ENCODE measurements at regions not wholly inside any gene's neighbourhood (a gene's known extent, or its start where the extent isn't known, plus 50 kb on each side); places are given as distances from the start of the nearest gene placed in this dataset.

GRCh38 chr2:18475884-18476283 lies 84.6 kb downstream of the RDH14 start:
- no peak for TF ChIP-seq CTCF (conservative IDR thresholded peaks at IDR 0.05; ENCODE audit: low read depth)
- CTCF ChIA-PET = interaction anchor here (0.7 kb wide), 1 partner anchor 212 kb away, joined by 3 read pairs; no protein-coding TSS in a partner anchor
- no peak overlapping the region for H3K27ac ChIP-seq
- no peak for DNase-seq (ENCODE audit: low spot score)
- POLR2A ChIA-PET (ENCODE audit: low non-redundant PET) = no interaction called here

- no peak overlapping the region for H3K27ac ChIP-seq
- no peak for TF ChIP-seq CTCF (conservative IDR thresholded peaks at IDR 0.05; ENCODE audit: low read depth)
- ChIA-PET CTCF (no interaction called here), POLR2A (ENCODE audit: low non-redundant PET) (no interaction called here)
- no peak for DNase-seq (ENCODE audit: low spot score)
These were observed 85.8 kb downstream of the RDH14 start for GRCh38 chr2:18474700-18475099.

- TF ChIP-seq CTCF (conservative IDR thresholded peaks at IDR 0.05; ENCODE audit: low read depth) = no peak
- ChIA-PET POLR2A (ENCODE audit: low non-redundant PET) (no interaction called here), CTCF (no interaction called here)
- H3K27ac ChIP-seq = no peak overlapping the region
- peak; percentile 4 for DNase-seq (ENCODE audit: low spot score)
These were observed 86.9 kb downstream of the RDH14 start for GRCh38 chr2:18473241-18474181.

GRCh38 chr2:18467749-18468360 lies 92.6 kb downstream of the RDH14 start:
- no peak overlapping the region for H3K27ac ChIP-seq
- DNase-seq (ENCODE audit: low spot score) = no peak
- CTCF ChIA-PET = interaction anchor here (0.6 kb wide), 1 partner anchor 141 kb away, joined by 3 read pairs; no protein-coding TSS in a partner anchor
- POLR2A ChIA-PET (ENCODE audit: low non-redundant PET) = no interaction called here
- TF ChIP-seq CTCF (conservative IDR thresholded peaks at IDR 0.05; ENCODE audit: low read depth) = no peak

- DNase-seq (ENCODE audit: low spot score) = no peak
- ChIA-PET POLR2A (ENCODE audit: low non-redundant PET) (no interaction called here), CTCF (interaction anchor here (1.3 kb wide), 1 partner anchor 55 kb away, joined by 4 read pairs; no protein-coding TSS in a partner anchor)
- H3K27ac ChIP-seq = no peak overlapping the region
- TF ChIP-seq CTCF (conservative IDR thresholded peaks at IDR 0.05; ENCODE audit: low read depth) = no peak
These were observed 94.5 kb downstream of the RDH14 start for GRCh38 chr2:18465979-18466378.

- ChIA-PET CTCF (interaction anchor here (0.6 to 0.7 kb wide), 2 partner anchors 13 to 56 kb away, joined by 3 read pairs; no protein-coding TSS in a partner anchor), POLR2A (ENCODE audit: low non-redundant PET) (no interaction called here)
- no peak overlapping the region for H3K27ac ChIP-seq
- TF ChIP-seq CTCF (conservative IDR thresholded peaks at IDR 0.05; ENCODE audit: low read depth) = no peak
- DNase-seq (ENCODE audit: low spot score) = no peak
These were observed 95.5 kb downstream of the RDH14 start for GRCh38 chr2:18464913-18465312.
